BJ (cell line): ENCODE measurements at regions not wholly inside any gene's neighbourhood (a gene's known extent, or its start where the extent isn't known, plus 50 kb on each side); places are given as distances from the start of the nearest gene placed in this dataset.

Source experiments
- CTCF ChIA-PET: fragments of 350-600 bp; formaldehyde crosslinking; extraction: SDS; loops from one replicate; lab custom pipeline; 2021; ENCODE audit warnings: antibody characterized with exemption, inconsistent platforms; lab: Yijun Ruan, JAX
- POLR2A ChIA-PET: fragments of 300-600 bp; sonication (Branson Sonifier 250); formaldehyde crosslinking; extraction: SDS; loops from one replicate; lab custom pipeline; 2021; ENCODE audit warnings: antibody characterized with exemption; lab: Charles Lee
- DNase-seq: peaks from one replicate; pipeline ENCODE4 v3.0.0-alpha.2; 2011; ENCODE audit warnings: low read depth
- H3K27me3 ChIP-seq: 2 replicates; pipeline ENCODE4 v1.6.0; 2011; ENCODE audit warnings: low read length; ENCODE audit not compliant: control insufficient read depth, insufficient read depth
- H3K36me3 ChIP-seq: 2 replicates; pipeline ENCODE4 v1.5.1; 2011; ENCODE audit warnings: low read length; ENCODE audit not compliant: control insufficient read depth, insufficient read depth
- H3K4me3 ChIP-seq: 2 replicates; pipeline ENCODE4 v1.5.1; 2011; ENCODE audit warnings: low read depth, mild to moderate bottlenecking, control low read depth, low read length
- CTCF ChIP-seq: IDR thresholded peaks from 2 replicates; pipeline ENCODE4 v1.5.1; 2011; ENCODE audit warnings: low read depth, mild to moderate bottlenecking, control low read depth, inconsistent platforms, low read length, moderate library complexity; ENCODE audit not compliant: insufficient read depth

- no peak for TF ChIP-seq CTCF
- POLR2A ChIA-PET = no interaction called here
- no peaks in the 10 kb centered on the region for H3K36me3 ChIP-seq
- H3K4me3 ChIP-seq = no peak overlapping the region
- H3K27me3 ChIP-seq = peaks cover 3% of the 10 kb centered on the region; the same call in 1 of the 2 replicates
- no peak for DNase-seq
- CTCF ChIA-PET = no interaction called here
Observed at GRCh38 chr4:1467581-1468458, 61.6 kb upstream of the NKX1-1 start.

GRCh38 chr4:1466863-1467165, 60.6 kb upstream of the NKX1-1 start:
- POLR2A ChIA-PET = no interaction called here
- CTCF ChIA-PET = no interaction called here
- no peak for DNase-seq
- H3K27me3 ChIP-seq = peaks cover 1% of the 10 kb centered on the region; the same call in 1 of the 2 replicates
- no peak for TF ChIP-seq CTCF
- no peaks in the 10 kb centered on the region for H3K36me3 ChIP-seq
- no peak overlapping the region for H3K4me3 ChIP-seq

- H3K27me3 ChIP-seq = peaks cover 1% of the 10 kb centered on the region; the same call in 1 of the 2 replicates
- no peak for TF ChIP-seq CTCF
- POLR2A ChIA-PET = no interaction called here
- no peak overlapping the region for H3K4me3 ChIP-seq
- H3K36me3 ChIP-seq = no peaks in the 10 kb centered on the region
- DNase-seq = no peak
- CTCF ChIA-PET = no interaction called here
Observed at GRCh38 chr4:1466034-1466862, 60.0 kb upstream of the NKX1-1 start.

GRCh38 chr4:1465173-1466033, 59.2 kb upstream of the NKX1-1 start:
- Histone ChIP-seq H3K4me3 (no peak overlapping the region), H3K27me3 (peaks cover 3% of the 10 kb centered on the region; the same call in 1 of the 2 replicates), H3K36me3 (no peaks in the 10 kb centered on the region)
- POLR2A ChIA-PET = no interaction called here
- TF ChIP-seq CTCF = no peak
- CTCF ChIA-PET = no interaction called here
- no peak for DNase-seq
